IMR-90 (cell line): ENCODE measurements at regions not wholly inside any gene's neighbourhood (a gene's known extent, or its start where the extent isn't known, plus 50 kb on each side); places are given as distances from the start of the nearest gene placed in this dataset.

Source experiments
- ATAC-seq: fragments of 200-7000 bp; cut with Tn5 transposase; 2 replicates; pipeline ENCODE4 v1.9.1; 2020; ENCODE audit warnings: low read depth, mild to moderate bottlenecking, moderate library complexity
- BruUV-seq: library from RNA; stranded (reverse); fragments of 400-500 nt; replicated peaks from 2 replicates; lab custom pipeline; 2021; lab: Mats Ljungman, UMichigan
- CTCF ChIA-PET: fragments of 300-600 bp; formaldehyde crosslinking; extraction: SDS; loops from one replicate; lab custom pipeline; 2021; ENCODE audit warnings: antibody characterized with exemption; lab: Yijun Ruan, JAX
- POLR2A ChIA-PET: fragments of 300-600 bp; sonication (Branson Sonifier 250); formaldehyde crosslinking; loops from one replicate; lab custom pipeline; 2022; ENCODE audit warnings: antibody characterized with exemption; ENCODE audit not compliant: unreplicated experiment; lab: Charles Lee
- DNase-seq: peaks from one replicate; pipeline ENCODE4 v3.0.0; 2013
- H2AFZ ChIP-seq: replicated peaks from 2 replicates; pipeline ENCODE3; 2013; ENCODE audit warnings: low read length, mild to moderate bottlenecking; ENCODE audit not compliant: poor library complexity
- H2AK5ac ChIP-seq: 2 replicates; pipeline ENCODE4 v1.6.1; 2013; ENCODE audit warnings: low read depth, low read length, inconsistent platforms
- H2AK9ac ChIP-seq: replicated peaks from 2 replicates; pipeline ENCODE3; 2013; ENCODE audit warnings: mild to moderate bottlenecking, low read depth, low read length, moderate library complexity; ENCODE audit not compliant: poor library complexity
- H2BK120ac ChIP-seq: 2 replicates; pipeline ENCODE4 v1.6.1; 2013; ENCODE audit warnings: low read depth, low read length, inconsistent platforms
- H2BK15ac ChIP-seq: 3 replicates; pipeline ENCODE4 v1.6.1; 2013; ENCODE audit warnings: low read depth, low read length, inconsistent platforms
- H2BK20ac ChIP-seq: 2 replicates; pipeline ENCODE4 v1.6.1; 2013; ENCODE audit warnings: low read depth, mild to moderate bottlenecking, inconsistent platforms, low read length, moderate library complexity
- H2BK5ac ChIP-seq: 2 replicates; pipeline ENCODE4 v1.6.1; 2013; ENCODE audit warnings: mild to moderate bottlenecking, low read depth, low read length, inconsistent platforms; ENCODE audit not compliant: poor library complexity, severe bottlenecking
- H3K14ac ChIP-seq: replicated peaks from 2 replicates; pipeline ENCODE4 v1.6.1; 2013; ENCODE audit warnings: low read depth, low read length, inconsistent platforms
- H3K18ac ChIP-seq: 2 replicates; pipeline ENCODE4 v1.6.1; 2013; ENCODE audit warnings: low read depth, low read length, control low read depth
- H3K23ac ChIP-seq: 2 replicates; pipeline ENCODE4 v1.6.1; 2013; ENCODE audit warnings: low read depth, low read length, inconsistent platforms
- H3K27ac ChIP-seq: 2 replicates; pipeline ENCODE4 v1.5.1; 2013; ENCODE audit warnings: mild to moderate bottlenecking, control low read depth, low read length; ENCODE audit not compliant: insufficient read depth
- H3K27me3 ChIP-seq: 2 replicates; pipeline ENCODE4 v1.6.1; 2013; ENCODE audit warnings: low read length; ENCODE audit not compliant: control insufficient read depth, insufficient read depth
- H3K36me3 ChIP-seq: 2 replicates; pipeline ENCODE4 v1.6.1; 2013; ENCODE audit warnings: low read length, mixed read lengths; ENCODE audit not compliant: control insufficient read depth, insufficient read depth
- H3K4ac ChIP-seq: 2 replicates; pipeline ENCODE4 v1.6.1; 2013; ENCODE audit warnings: low read depth, low read length, inconsistent platforms
- H3K4me1 ChIP-seq: 2 replicates; pipeline ENCODE4 v1.6.1; 2013; ENCODE audit warnings: low read length, mixed read lengths; ENCODE audit not compliant: control insufficient read depth, insufficient read depth
- H3K4me2 ChIP-seq: 2 replicates; pipeline ENCODE4 v1.6.1; 2013; ENCODE audit warnings: low read depth, mild to moderate bottlenecking, control low read depth, low read length, moderate library complexity
- H3K4me3 ChIP-seq: 2 replicates; pipeline ENCODE4 v1.5.1; 2013; ENCODE audit warnings: low read depth, mild to moderate bottlenecking, control low read depth, low read length, moderate library complexity; ENCODE audit not compliant: insufficient read depth
- H3K56ac ChIP-seq: 2 replicates; pipeline ENCODE4 v1.6.1; 2013; ENCODE audit warnings: low read length, inconsistent platforms; ENCODE audit not compliant: insufficient read depth; ENCODE audit errors: extremely low read depth
- H3K79me1 ChIP-seq, 2 experiments: 2 replicates each; pipeline ENCODE4 v1.6.1; 2013; ENCODE audit warnings: low read length in 2 of 2, inconsistent platforms in 1 of 2, low read depth in 1 of 2
- H3K9ac ChIP-seq: 2 replicates; pipeline ENCODE4 v1.6.1; 2013; ENCODE audit warnings: low read depth, low read length, control low read depth
- H3K9me1 ChIP-seq: 2 replicates; pipeline ENCODE4 v1.6.1; 2013; ENCODE audit warnings: low read length, inconsistent platforms; ENCODE audit not compliant: insufficient read depth
- H3K9me3 ChIP-seq: 2 replicates; pipeline ENCODE4 v1.6.1; 2013; ENCODE audit warnings: low read length; ENCODE audit not compliant: control insufficient read depth, insufficient read depth
- H4K20me1 ChIP-seq: 2 replicates; pipeline ENCODE4 v1.6.1; 2013; ENCODE audit warnings: low read length, inconsistent platforms; ENCODE audit not compliant: insufficient read depth
- H4K5ac ChIP-seq: 2 replicates; pipeline ENCODE4 v1.6.1; 2013; ENCODE audit warnings: mild to moderate bottlenecking, low read depth, low read length, control low read depth
- H4K8ac ChIP-seq, 2 experiments: 2 replicates each; pipeline ENCODE4 v1.6.1; 2013; ENCODE audit warnings: low read depth in 2 of 2, low read length in 2 of 2, control low read depth in 1 of 2, inconsistent platforms in 1 of 2
- H4K91ac ChIP-seq: 2 replicates; pipeline ENCODE4 v1.6.1; 2013; ENCODE audit warnings: low read depth, low read length, inconsistent platforms; ENCODE audit not compliant: insufficient read depth
- BHLHE40 ChIP-seq: fragments of 150-350 bp; IDR thresholded peaks from 2 replicates; pipeline ENCODE4 v1.6.1; 2016; ENCODE audit warnings: mild to moderate bottlenecking, low read depth, low read length
- CEBPB ChIP-seq: IDR thresholded peaks from 2 replicates; pipeline ENCODE4 v1.6.1; 2012; ENCODE audit warnings: low read depth, low read length, improper control_type of control experiment
- CHD1 ChIP-seq: IDR thresholded peaks from 2 replicates; pipeline ENCODE4 v1.6.1; 2012; ENCODE audit warnings: low read depth, low read length, improper control_type of control experiment
- FOS ChIP-seq: fragments of 150-350 bp; IDR thresholded peaks from 2 replicates; pipeline ENCODE4 v1.6.1; 2016; ENCODE audit warnings: low read depth, low read length
- MAFK ChIP-seq: IDR thresholded peaks from 2 replicates; pipeline ENCODE4 v1.6.1; 2012; ENCODE audit warnings: low read depth, low read length, improper control_type of control experiment
- MAZ ChIP-seq: IDR thresholded peaks from 2 replicates; pipeline ENCODE4 v1.6.1; 2012; ENCODE audit warnings: low read depth, mild to moderate bottlenecking, low read length, improper control_type of control experiment, moderate library complexity, borderline replicate concordance
- MXI1 ChIP-seq: IDR thresholded peaks from 2 replicates; pipeline ENCODE4 v1.6.1; 2012; ENCODE audit warnings: low read depth, mild to moderate bottlenecking, low read length, moderate library complexity, borderline replicate concordance
- NFE2L2 ChIP-seq: fragments of 150-350 bp; IDR thresholded peaks from 2 replicates; pipeline ENCODE4 v1.6.1; 2016; ENCODE audit warnings: low read depth, mild to moderate bottlenecking, low read length
- POLR2A ChIP-seq: IDR thresholded peaks from 2 replicates; pipeline ENCODE4 v1.6.1; 2012; ENCODE audit warnings: mild to moderate bottlenecking, low read depth, low read length
- RCOR1 ChIP-seq: IDR thresholded peaks from 2 replicates; pipeline ENCODE4 v1.6.1; 2012; ENCODE audit warnings: mild to moderate bottlenecking, low read length, improper control_type of control experiment; ENCODE audit not compliant: insufficient replicate concordance
- SMC3 ChIP-seq: fragments of 150-350 bp; IDR thresholded peaks from 2 replicates; pipeline ENCODE4 v1.6.1; 2016; ENCODE audit warnings: low read depth, mild to moderate bottlenecking, antibody characterized with exemption, low read length, moderate library complexity
- WGBS, 2 experiments: methylation state at CpG; one replicate each; pipeline versions ENCODE4 v1.1.5 to v1.1.7; 2013; ENCODE audit warnings: missing lambda C conversion rate in 2 of 2; ENCODE audit not compliant: insufficient read length in 1 of 2; ENCODE audit errors: extremely low coverage in 2 of 2; 5-methylcytosine and 5-hydroxymethylcytosine counted together
- dilution Hi-C: fragments of 300-500 bp; cut with HindIII; formaldehyde crosslinking; loops from one replicate; pipeline ENCODE4 v1.14.3; 2018; ENCODE audit warnings: low sequenced_read_pairs; ENCODE audit not compliant: unreplicated experiment
- in situ Hi-C: fragments of 300-500 bp; cut with MboI; formaldehyde crosslinking; loops from 3 replicates; pipeline ENCODE4 v1.14.3; 2019; ENCODE audit warnings: low sequenced_read_pairs, inconsistent platforms, mixed read lengths
- intact Hi-C: fragments of 100-400 bp; cut with micrococcal nuclease; formaldehyde crosslinking; loops from 2 replicates; pipeline ENCODE4 v1.10.0; 2022
- TF ChIP-seq, protein P1 (sequence below): fragments of 150-350 bp; IDR thresholded peaks from 2 replicates; pipeline ENCODE4 v1.6.1; 2017; ENCODE audit warnings: mild to moderate bottlenecking, antibody characterized with exemption, low read length, low read depth
- TF ChIP-seq, protein P2 (sequence below): conservative IDR thresholded peaks from 2 replicates; pipeline ENCODE4 v1.5.1; 2012; ENCODE audit warnings: mild to moderate bottlenecking, low read depth, low read length, improper control_type of control experiment
- TF ChIP-seq, protein P3 (sequence below): fragments of 150-350 bp; IDR thresholded peaks from 2 replicates; pipeline ENCODE4 v1.6.1; 2016; ENCODE audit warnings: low read depth, mild to moderate bottlenecking, low read length, moderate library complexity, borderline replicate concordance

DNA sequence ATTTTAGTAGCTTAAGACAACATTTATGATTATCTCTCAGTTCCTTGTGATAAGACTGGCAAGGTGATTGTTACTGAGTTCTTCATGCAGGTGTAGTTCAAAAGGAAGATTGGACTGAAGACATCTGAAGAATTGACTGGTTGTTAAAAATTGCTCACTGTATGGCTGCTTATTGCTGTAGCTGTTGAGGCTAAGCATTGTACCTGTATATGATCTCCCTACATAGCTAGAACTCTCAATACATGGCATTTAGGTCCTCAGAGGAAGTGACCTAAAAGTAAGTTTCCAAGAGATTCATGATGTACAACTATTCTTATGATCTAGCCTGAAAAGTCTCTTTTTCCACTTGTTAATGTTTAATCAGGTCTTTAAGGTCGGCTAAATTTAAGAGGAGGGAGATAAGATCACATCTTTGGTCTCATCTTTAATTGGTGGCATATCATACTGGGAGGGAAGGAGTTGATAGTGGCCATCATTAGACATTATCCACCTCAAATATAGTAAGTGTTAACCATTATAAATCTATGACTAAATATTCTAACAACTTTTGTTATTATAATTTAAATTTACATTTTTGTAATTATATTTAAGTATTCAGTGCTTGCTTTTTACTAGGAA, 401.2 kb upstream of the EPHA7 start:
- Histone ChIP-seq H4K20me1 (no peaks in the 10 kb centered on the region), H2AK9ac (no peak overlapping the region), H3K18ac (no peak overlapping the region), H2BK120ac (no peak overlapping the region), H3K9ac (no peak overlapping the region), H3K27ac (no peak overlapping the region), H3K14ac (no peak overlapping the region), H3K23ac (no peak overlapping the region), H2BK15ac (no peak overlapping the region), H3K79me1 (no peaks in the 10 kb centered on the region), H2BK20ac (no peak overlapping the region), H4K8ac (no peak overlapping the region), H3K4ac (no peak overlapping the region), H3K4me1 (no peaks in the 10 kb centered on the region), H3K9me3 (no peaks in the 10 kb centered on the region), H2AK5ac (no peak overlapping the region), H2BK5ac (no peak overlapping the region), H4K5ac (no peak overlapping the region), H3K27me3 (no peaks in the 10 kb centered on the region), H3K4me3 (no peak overlapping the region), H4K91ac (no peak overlapping the region), H3K9me1 (no peaks in the 10 kb centered on the region), H2AFZ (no peak overlapping the region), H3K36me3 (no peaks in the 10 kb centered on the region), H3K56ac (no peak overlapping the region), H3K4me2 (no peak overlapping the region)
- ChIA-PET POLR2A (no interaction called here), CTCF (no interaction called here)
- TF ChIP-seq CHD1 (no peak), MAFK (no peak), BHLHE40 (no peak), SMC3 (no peak), CEBPB (no peak), MXI1 (no peak), MAZ (no peak), NFE2L2 (no peak), RCOR1 (no peak), POLR2A (no peak), FOS (no peak)
- TF ChIP-seq, protein P1, sequence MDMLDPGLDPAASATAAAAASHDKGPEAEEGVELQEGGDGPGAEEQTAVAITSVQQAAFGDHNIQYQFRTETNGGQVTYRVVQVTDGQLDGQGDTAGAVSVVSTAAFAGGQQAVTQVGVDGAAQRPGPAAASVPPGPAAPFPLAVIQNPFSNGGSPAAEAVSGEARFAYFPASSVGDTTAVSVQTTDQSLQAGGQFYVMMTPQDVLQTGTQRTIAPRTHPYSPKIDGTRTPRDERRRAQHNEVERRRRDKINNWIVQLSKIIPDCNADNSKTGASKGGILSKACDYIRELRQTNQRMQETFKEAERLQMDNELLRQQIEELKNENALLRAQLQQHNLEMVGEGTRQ = no peak
- TF ChIP-seq, protein P2, sequence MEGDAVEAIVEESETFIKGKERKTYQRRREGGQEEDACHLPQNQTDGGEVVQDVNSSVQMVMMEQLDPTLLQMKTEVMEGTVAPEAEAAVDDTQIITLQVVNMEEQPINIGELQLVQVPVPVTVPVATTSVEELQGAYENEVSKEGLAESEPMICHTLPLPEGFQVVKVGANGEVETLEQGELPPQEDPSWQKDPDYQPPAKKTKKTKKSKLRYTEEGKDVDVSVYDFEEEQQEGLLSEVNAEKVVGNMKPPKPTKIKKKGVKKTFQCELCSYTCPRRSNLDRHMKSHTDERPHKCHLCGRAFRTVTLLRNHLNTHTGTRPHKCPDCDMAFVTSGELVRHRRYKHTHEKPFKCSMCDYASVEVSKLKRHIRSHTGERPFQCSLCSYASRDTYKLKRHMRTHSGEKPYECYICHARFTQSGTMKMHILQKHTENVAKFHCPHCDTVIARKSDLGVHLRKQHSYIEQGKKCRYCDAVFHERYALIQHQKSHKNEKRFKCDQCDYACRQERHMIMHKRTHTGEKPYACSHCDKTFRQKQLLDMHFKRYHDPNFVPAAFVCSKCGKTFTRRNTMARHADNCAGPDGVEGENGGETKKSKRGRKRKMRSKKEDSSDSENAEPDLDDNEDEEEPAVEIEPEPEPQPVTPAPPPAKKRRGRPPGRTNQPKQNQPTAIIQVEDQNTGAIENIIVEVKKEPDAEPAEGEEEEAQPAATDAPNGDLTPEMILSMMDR = no peak
- TF ChIP-seq, protein P3, sequence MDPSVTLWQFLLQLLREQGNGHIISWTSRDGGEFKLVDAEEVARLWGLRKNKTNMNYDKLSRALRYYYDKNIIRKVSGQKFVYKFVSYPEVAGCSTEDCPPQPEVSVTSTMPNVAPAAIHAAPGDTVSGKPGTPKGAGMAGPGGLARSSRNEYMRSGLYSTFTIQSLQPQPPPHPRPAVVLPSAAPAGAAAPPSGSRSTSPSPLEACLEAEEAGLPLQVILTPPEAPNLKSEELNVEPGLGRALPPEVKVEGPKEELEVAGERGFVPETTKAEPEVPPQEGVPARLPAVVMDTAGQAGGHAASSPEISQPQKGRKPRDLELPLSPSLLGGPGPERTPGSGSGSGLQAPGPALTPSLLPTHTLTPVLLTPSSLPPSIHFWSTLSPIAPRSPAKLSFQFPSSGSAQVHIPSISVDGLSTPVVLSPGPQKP = no peak
- dilution Hi-C loops (no loop called here), in situ Hi-C loops (no loop called here), intact Hi-C loops (no loop called here)
- no TSS peak for BruUV-seq
- DNase-seq = no peak
- ATAC-seq = no peak
- no CpG with 5 or more reads among the region's 1 CpG for WGBS, 2 experiments
